ENCODE measurements at regions not wholly inside any gene's neighbourhood (a gene's known extent, or its start where the extent isn't known, plus 50 kb on each side); places are given as distances from the start of the nearest gene placed in this dataset.

DNA sequence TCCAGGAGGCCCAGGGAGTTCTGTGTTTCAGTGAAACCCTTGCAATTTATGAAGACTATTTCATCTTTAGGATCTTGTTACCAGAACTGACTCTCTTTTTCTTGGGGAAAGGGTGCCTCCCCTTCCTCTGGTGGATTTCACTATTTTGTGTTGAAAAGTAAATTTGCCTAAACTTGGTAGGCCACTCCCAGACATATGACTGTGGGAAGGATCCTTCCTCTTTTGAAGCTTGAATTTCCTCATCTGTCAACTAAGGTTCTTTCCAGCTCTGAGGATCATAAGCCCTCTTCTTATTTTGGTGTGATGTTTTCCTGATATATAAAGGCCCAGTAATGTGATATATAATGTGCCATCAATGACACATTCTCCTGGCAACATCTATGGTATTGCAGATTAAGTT is 59.1 kb upstream of the ZFAND5 start:
- TF ChIP-seq EZH2 (IDR thresholded peaks at IDR 0.05; ENCODE audit: insufficient read depth, low read length): no peak
- TF ChIP-seq, protein P1, sequence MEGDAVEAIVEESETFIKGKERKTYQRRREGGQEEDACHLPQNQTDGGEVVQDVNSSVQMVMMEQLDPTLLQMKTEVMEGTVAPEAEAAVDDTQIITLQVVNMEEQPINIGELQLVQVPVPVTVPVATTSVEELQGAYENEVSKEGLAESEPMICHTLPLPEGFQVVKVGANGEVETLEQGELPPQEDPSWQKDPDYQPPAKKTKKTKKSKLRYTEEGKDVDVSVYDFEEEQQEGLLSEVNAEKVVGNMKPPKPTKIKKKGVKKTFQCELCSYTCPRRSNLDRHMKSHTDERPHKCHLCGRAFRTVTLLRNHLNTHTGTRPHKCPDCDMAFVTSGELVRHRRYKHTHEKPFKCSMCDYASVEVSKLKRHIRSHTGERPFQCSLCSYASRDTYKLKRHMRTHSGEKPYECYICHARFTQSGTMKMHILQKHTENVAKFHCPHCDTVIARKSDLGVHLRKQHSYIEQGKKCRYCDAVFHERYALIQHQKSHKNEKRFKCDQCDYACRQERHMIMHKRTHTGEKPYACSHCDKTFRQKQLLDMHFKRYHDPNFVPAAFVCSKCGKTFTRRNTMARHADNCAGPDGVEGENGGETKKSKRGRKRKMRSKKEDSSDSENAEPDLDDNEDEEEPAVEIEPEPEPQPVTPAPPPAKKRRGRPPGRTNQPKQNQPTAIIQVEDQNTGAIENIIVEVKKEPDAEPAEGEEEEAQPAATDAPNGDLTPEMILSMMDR (IDR thresholded peaks at IDR 0.05; ENCODE audit: insufficient read depth, low read depth, low read length): no peak

All from astrocyte (in vitro differentiated cells and primary cell).